SK-N-SH treated with all-trans-retinoic acid at 6 μM for 48 hours (cell line): ENCODE measurements at regions not wholly inside any gene's neighbourhood (a gene's known extent, or its start where the extent isn't known, plus 50 kb on each side); places are given as distances from the start of the nearest gene placed in this dataset.

Experiments
- ATAC-seq: fragments of 200-7000 bp; cut with Tn5 transposase; 3 replicates; pipeline ENCODE4 v1.9.1; 2020; ENCODE audit warnings: mild to moderate bottlenecking, moderate library complexity
- ARNTL ChIP-seq: fragments of 450-650 bp; formaldehyde crosslinking; IDR thresholded peaks from 2 replicates; pipeline ENCODE4 v1.5.0; 2020; ENCODE audit warnings: low read depth, mild to moderate bottlenecking, moderate library complexity, borderline replicate concordance
- BACH2 ChIP-seq: fragments of 250-450 bp; sonication (Bioruptor Pico); IDR thresholded peaks from 2 replicates; pipeline ENCODE4 v1.9.0; 2021; ENCODE audit warnings: mild to moderate bottlenecking, borderline replicate concordance
- CSDC2 ChIP-seq: fragments of 250-450 bp; sonication (Bioruptor Pico); IDR thresholded peaks from 2 replicates; pipeline ENCODE4 v1.5.0; 2020; ENCODE audit warnings: mild to moderate bottlenecking, moderate library complexity
- ESRRG ChIP-seq: fragments of 250-450 bp; sonication (Bioruptor Pico); IDR thresholded peaks from 2 replicates; pipeline ENCODE4 v1.6.1; 2021; ENCODE audit warnings: mild to moderate bottlenecking
- GLIS3 ChIP-seq: fragments of 250-450 bp; sonication (Bioruptor Pico); IDR thresholded peaks from 2 replicates; pipeline ENCODE4 v1.5.0; 2020; ENCODE audit warnings: mild to moderate bottlenecking, moderate library complexity
- ISL1 ChIP-seq: fragments of 250-450 bp; sonication (Bioruptor Pico); IDR thresholded peaks from 2 replicates; pipeline ENCODE4 v2.1.2; 2022; ENCODE audit warnings: mild to moderate bottlenecking, moderate library complexity
- OSR1 ChIP-seq: fragments of 250-450 bp; sonication (Bioruptor Pico); IDR thresholded peaks from 2 replicates; pipeline ENCODE4 v1.8.0; 2022; ENCODE audit warnings: moderate library complexity, mild to moderate bottlenecking, inconsistent platforms
- PATZ1 ChIP-seq: fragments of 250-450 bp; sonication (Bioruptor Pico); IDR thresholded peaks from 2 replicates; pipeline ENCODE4 v1.8.0; 2020; ENCODE audit warnings: mild to moderate bottlenecking, moderate library complexity, borderline replicate concordance
- PPARA ChIP-seq: fragments of 250-450 bp; sonication (Bioruptor Pico); IDR thresholded peaks from 2 replicates; pipeline ENCODE4 v1.5.0; 2020; ENCODE audit warnings: mild to moderate bottlenecking, borderline replicate concordance
- RARB ChIP-seq: fragments of 250-450 bp; sonication (Bioruptor Pico); IDR thresholded peaks from 2 replicates; pipeline ENCODE4 v1.8.0; 2021; ENCODE audit warnings: mild to moderate bottlenecking, moderate library complexity
- SNAI2 ChIP-seq: fragments of 250-450 bp; sonication (Bioruptor Pico); IDR thresholded peaks from 2 replicates; pipeline ENCODE4 v1.5.0; 2020; ENCODE audit warnings: mild to moderate bottlenecking, moderate library complexity
- TCF4 ChIP-seq: fragments of 250-450 bp; sonication (Bioruptor Pico); IDR thresholded peaks from 2 replicates; pipeline ENCODE4 v1.8.0; 2021; ENCODE audit warnings: mild to moderate bottlenecking, moderate library complexity, borderline replicate concordance
- TSHZ2 ChIP-seq: fragments of 250-450 bp; sonication (Bioruptor Pico); IDR thresholded peaks from 2 replicates; pipeline ENCODE4 v1.5.0; 2020; ENCODE audit warnings: mild to moderate bottlenecking, moderate library complexity
- ZFP3 ChIP-seq: fragments of 250-450 bp; sonication (Bioruptor Pico); IDR thresholded peaks from 2 replicates; pipeline ENCODE4 v1.5.0; 2020; ENCODE audit warnings: mild to moderate bottlenecking, moderate library complexity
- ZFP30 ChIP-seq: fragments of 450-650 bp; formaldehyde crosslinking; IDR thresholded peaks from 2 replicates; pipeline ENCODE4 v1.5.0; 2022; ENCODE audit warnings: mild to moderate bottlenecking, moderate library complexity
- ZNF565 ChIP-seq: fragments of 450-650 bp; formaldehyde crosslinking; conservative IDR thresholded peaks from 2 replicates; pipeline ENCODE4 v1.5.0; 2020; ENCODE audit warnings: low read depth, mild to moderate bottlenecking, moderate library complexity
- ZNF70 ChIP-seq: fragments of 450-650 bp; formaldehyde crosslinking; IDR thresholded peaks from 2 replicates; pipeline ENCODE4 v1.5.0; 2020; ENCODE audit warnings: mild to moderate bottlenecking, moderate library complexity
- ZNF8 ChIP-seq: fragments of 450-650 bp; formaldehyde crosslinking; IDR thresholded peaks from 2 replicates; pipeline ENCODE4 v1.5.0; 2020; ENCODE audit warnings: mild to moderate bottlenecking, moderate library complexity
- TF ChIP-seq, protein P1 (sequence below): fragments of 250-450 bp; sonication (Bioruptor Pico); IDR thresholded peaks from 2 replicates; pipeline ENCODE4 v1.5.1; 2020; ENCODE audit warnings: low read depth, mild to moderate bottlenecking, moderate library complexity
- TF ChIP-seq, protein P2 (sequence below): fragments of 250-450 bp; sonication (Bioruptor Pico); IDR thresholded peaks from 2 replicates; pipeline ENCODE4 v1.8.0; 2021; ENCODE audit warnings: low read depth, mild to moderate bottlenecking, moderate library complexity, borderline replicate concordance

GRCh38 chr5:54653956-54654614 is 136.5 kb downstream of the SNX18 start:
- ATAC-seq: no peak
- TF ChIP-seq PPARA (CRISPR knock-in tag) (no peak), TCF4 (CRISPR knock-in tag) (no peak), OSR1 (no peak), ESRRG (CRISPR knock-in tag) (no peak), ZNF565 (CRISPR knock-in tag) (no peak), ARNTL (no peak), BACH2 (CRISPR knock-in tag) (no peak), GLIS3 (no peak), ZNF70 (CRISPR knock-in tag) (no peak), TSHZ2 (CRISPR knock-in tag) (no peak), ZFP3 (CRISPR knock-in tag) (no peak)
- TF ChIP-seq, protein P1, sequence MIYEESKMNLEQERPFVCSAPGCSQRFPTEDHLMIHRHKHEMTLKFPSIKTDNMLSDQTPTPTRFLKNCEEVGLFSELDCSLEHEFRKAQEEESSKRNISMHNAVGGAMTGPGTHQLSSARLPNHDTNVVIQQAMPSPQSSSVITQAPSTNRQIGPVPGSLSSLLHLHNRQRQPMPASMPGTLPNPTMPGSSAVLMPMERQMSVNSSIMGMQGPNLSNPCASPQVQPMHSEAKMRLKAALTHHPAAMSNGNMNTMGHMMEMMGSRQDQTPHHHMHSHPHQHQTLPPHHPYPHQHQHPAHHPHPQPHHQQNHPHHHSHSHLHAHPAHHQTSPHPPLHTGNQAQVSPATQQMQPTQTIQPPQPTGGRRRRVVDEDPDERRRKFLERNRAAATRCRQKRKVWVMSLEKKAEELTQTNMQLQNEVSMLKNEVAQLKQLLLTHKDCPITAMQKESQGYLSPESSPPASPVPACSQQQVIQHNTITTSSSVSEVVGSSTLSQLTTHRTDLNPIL (CRISPR knock-in tag): no peak

DNA sequence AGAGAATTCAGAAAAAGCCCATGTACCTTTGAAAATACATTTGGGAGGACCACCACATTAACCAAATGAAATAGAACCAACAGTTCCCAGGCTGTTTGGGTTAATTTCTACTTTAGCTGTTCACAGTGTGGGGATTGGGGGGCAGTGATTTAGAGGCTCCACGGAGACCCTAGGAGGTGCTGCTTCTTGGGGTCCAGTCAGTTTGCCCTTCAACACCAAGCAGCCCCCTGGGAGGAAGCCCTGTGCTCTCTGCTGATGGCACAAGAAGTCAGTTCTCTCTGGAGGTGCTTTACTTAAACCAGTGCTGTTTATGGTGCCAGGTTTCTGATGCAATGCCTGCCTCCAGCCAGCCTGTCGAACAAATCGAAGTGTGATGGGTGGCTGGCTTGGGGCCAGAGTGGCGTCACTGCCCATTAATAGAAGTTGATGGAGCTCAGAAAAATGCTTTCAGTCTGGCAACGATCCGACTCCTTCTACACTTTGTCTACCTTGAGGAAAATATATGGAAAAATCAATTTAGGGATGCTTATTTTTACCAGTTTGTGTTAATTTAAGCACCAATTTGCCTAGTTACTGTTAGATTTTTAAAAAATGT is 134.0 kb downstream of the SNX18 start:
- ATAC-seq: no peak
- TF ChIP-seq ZNF8 (CRISPR knock-in tag): no peak
- TF ChIP-seq SNAI2 (CRISPR knock-in tag): no peak
- no peak for TF ChIP-seq ESRRG (CRISPR knock-in tag)
- no peak for TF ChIP-seq RARB (CRISPR knock-in tag)
- TF ChIP-seq CSDC2 (CRISPR knock-in tag): no peak
- TF ChIP-seq PATZ1: no peak
- TF ChIP-seq, protein P2, sequence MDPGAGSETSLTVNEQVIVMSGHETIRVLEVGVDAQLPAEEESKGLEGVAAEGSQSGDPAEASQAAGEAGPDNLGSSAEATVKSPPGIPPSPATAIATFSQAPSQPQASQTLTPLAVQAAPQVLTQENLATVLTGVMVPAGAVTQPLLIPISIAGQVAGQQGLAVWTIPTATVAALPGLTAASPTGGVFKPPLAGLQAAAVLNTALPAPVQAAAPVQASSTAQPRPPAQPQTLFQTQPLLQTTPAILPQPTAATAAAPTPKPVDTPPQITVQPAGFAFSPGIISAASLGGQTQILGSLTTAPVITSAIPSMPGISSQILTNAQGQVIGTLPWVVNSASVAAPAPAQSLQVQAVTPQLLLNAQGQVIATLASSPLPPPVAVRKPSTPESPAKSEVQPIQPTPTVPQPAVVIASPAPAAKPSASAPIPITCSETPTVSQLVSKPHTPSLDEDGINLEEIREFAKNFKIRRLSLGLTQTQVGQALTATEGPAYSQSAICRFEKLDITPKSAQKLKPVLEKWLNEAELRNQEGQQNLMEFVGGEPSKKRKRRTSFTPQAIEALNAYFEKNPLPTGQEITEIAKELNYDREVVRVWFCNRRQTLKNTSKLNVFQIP (CRISPR knock-in tag): no peak
- TF ChIP-seq, protein P1 (CRISPR knock-in tag): no peak
- TF ChIP-seq TSHZ2 (CRISPR knock-in tag): no peak
- no peak for TF ChIP-seq TCF4 (CRISPR knock-in tag)
- no peak for TF ChIP-seq ZFP30
- no peak for TF ChIP-seq ARNTL
- TF ChIP-seq GLIS3: no peak
- TF ChIP-seq ISL1 (CRISPR knock-in tag): no peak
- no peak for TF ChIP-seq PPARA (CRISPR knock-in tag)
- TF ChIP-seq OSR1: no peak
